ENCODE measurements at regions not wholly inside any gene's neighbourhood (a gene's known extent, or its start where the extent isn't known, plus 50 kb on each side); places are given as distances from the start of the nearest gene placed in this dataset.
"Not testable (repeated sequence)": the region's sequence is repeated elsewhere in the genome, so short reads cannot be mapped to it uniquely, and the experiment has no call there.

DNA sequence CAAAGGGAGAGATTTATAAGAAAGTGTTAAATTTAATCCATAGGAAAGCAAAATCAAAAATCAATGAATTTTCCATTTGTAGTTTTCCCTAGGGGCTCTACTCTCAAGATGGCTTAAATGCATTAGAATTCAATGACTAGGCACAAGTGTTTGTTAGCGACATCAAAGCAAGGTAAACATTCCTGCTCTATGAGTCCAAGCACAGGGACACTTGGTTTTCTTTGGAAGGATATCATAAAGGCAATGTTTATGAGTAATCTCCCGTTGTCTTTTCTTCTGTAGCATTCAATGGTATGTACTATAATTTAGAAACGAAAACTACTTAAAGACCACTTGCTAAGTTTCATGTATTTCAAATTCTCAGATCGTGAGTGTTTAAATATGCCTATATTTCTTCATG, 54.8 kb upstream of the ZNF717 start:
- not testable (repeated sequence) for H3K36me3 ChIP-seq (ENCODE audit: insufficient read depth); H3K4me3 ChIP-seq (IDR thresholded peaks at IDR 0.05; ENCODE audit: insufficient read depth, low read depth, low read length); H3K79me2 ChIP-seq (ENCODE audit: insufficient read depth, low read depth); H2AFZ ChIP-seq (ENCODE audit: low read depth); H3K27me3 ChIP-seq (ENCODE audit: insufficient read depth, low read depth); H4K20me1 ChIP-seq (ENCODE audit: insufficient read depth); H3K9ac ChIP-seq; H3K27ac ChIP-seq; H3K4me2 ChIP-seq; H3K4me1 ChIP-seq (ENCODE audit: low read depth, poor library complexity, severe bottlenecking)

DNA sequence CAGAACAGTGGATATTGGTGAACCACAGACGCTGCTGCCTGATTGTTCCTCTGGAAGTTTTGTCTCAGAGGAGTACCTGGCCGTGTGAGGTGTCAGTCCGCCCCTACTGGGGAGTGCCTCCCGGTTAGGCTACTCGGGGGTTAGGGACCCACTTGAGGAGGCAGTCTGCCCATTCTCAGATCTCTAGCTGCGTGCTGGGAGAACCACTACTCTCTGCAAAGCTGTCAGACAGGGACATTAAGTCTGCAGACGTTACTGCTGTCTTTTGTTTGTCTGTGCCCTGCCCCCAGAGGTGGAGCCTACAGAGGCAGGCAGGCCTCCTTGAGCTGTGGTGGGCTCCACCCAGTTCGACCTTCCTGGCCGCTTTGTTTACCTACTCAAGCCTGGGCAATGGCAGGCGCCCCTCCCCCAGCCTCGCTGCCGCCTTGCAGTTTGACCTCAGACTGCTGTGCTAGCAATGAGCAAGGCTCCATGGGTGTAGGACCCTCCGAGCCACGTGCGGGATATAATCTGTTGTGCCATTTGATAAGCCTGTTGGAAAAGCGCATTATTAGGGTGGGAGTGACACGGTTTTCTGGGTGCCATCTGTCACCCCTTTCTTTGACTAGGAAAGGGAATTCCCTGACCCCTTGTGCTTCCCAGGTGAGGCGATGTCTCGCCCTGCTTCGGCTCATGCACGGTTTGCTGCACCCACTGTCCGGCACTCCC, 65.1 kb upstream of the ZNF717 start:
- not testable (repeated sequence) for H3K9ac ChIP-seq; H3K27ac ChIP-seq; H3K4me1 ChIP-seq (ENCODE audit: low read depth, poor library complexity, severe bottlenecking); H4K20me1 ChIP-seq (ENCODE audit: insufficient read depth); H3K27me3 ChIP-seq (ENCODE audit: insufficient read depth, low read depth); H3K36me3 ChIP-seq (ENCODE audit: insufficient read depth); H2AFZ ChIP-seq (ENCODE audit: low read depth); H3K4me3 ChIP-seq (IDR thresholded peaks at IDR 0.05; ENCODE audit: insufficient read depth, low read depth, low read length); H3K79me2 ChIP-seq (ENCODE audit: insufficient read depth, low read depth); H3K4me2 ChIP-seq

DNA sequence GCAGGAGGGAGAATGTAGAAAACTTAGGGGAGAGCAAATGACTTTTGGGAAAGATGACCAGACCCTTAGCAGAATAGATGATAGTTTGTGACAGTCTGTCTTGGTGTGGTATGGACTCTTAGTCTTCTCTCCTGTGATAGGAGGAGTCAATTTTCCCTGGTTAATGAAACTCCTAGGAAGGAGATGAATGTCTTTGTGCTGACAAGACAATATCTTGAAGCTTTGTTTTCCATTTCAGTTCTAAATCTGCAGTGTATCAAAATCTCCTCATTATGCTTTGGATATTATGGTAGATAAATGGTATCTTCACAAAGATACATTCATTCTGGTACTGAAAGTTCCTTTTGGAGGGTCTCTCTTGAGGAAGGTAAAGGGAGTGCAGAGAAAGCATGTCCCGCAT, 77.8 kb upstream of the ZNF717 start:
- Histone ChIP-seq H3K4me1 (ENCODE audit: low read depth, poor library complexity, severe bottlenecking) (peaks cover 14% of the 10 kb centered on the region), H3K9ac (no peak overlapping the region), H2AFZ (ENCODE audit: low read depth) (no peak overlapping the region), H3K4me2 (no peak overlapping the region), H3K79me2 (ENCODE audit: insufficient read depth, low read depth) (no peaks in the 10 kb centered on the region), H3K36me3 (ENCODE audit: insufficient read depth) (no peaks in the 10 kb centered on the region), H3K27me3 (ENCODE audit: insufficient read depth, low read depth) (no peaks in the 10 kb centered on the region), H4K20me1 (ENCODE audit: insufficient read depth) (no peaks in the 10 kb centered on the region), H3K27ac (no peak overlapping the region), H3K4me3 (IDR thresholded peaks at IDR 0.05; ENCODE audit: insufficient read depth, low read depth, low read length) (no peak overlapping the region)
- TF ChIP-seq, protein P1, sequence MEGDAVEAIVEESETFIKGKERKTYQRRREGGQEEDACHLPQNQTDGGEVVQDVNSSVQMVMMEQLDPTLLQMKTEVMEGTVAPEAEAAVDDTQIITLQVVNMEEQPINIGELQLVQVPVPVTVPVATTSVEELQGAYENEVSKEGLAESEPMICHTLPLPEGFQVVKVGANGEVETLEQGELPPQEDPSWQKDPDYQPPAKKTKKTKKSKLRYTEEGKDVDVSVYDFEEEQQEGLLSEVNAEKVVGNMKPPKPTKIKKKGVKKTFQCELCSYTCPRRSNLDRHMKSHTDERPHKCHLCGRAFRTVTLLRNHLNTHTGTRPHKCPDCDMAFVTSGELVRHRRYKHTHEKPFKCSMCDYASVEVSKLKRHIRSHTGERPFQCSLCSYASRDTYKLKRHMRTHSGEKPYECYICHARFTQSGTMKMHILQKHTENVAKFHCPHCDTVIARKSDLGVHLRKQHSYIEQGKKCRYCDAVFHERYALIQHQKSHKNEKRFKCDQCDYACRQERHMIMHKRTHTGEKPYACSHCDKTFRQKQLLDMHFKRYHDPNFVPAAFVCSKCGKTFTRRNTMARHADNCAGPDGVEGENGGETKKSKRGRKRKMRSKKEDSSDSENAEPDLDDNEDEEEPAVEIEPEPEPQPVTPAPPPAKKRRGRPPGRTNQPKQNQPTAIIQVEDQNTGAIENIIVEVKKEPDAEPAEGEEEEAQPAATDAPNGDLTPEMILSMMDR (conservative IDR thresholded peaks at IDR 0.05; ENCODE audit: low read depth, low read length): no peak

DNA sequence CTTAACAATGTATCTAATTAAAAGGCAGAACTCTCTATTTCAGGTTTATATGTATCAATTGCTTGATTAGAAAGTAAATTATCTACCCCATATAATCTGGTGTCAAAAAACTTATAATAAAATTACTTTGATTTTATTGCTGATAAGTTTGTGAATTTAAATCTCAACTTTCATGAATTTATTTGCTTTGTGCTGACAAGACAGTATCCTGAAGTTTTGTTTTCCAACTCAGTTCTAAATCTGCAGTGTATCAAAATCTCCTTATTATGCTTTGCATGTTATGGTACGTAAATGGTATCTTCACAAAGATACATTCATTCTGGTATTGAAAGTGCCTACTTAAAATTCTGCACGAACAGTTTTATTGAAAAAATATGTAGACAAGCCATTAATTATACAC, 78.5 kb upstream of the ZNF717 start:
- H4K20me1 ChIP-seq (ENCODE audit: insufficient read depth): no peaks in the 10 kb centered on the region
- H3K4me3 ChIP-seq (IDR thresholded peaks at IDR 0.05; ENCODE audit: insufficient read depth, low read depth, low read length): no peak overlapping the region
- TF ChIP-seq, protein P1 (conservative IDR thresholded peaks at IDR 0.05; ENCODE audit: low read depth, low read length): no peak
- H3K36me3 ChIP-seq (ENCODE audit: insufficient read depth): no peaks in the 10 kb centered on the region
- H2AFZ ChIP-seq (ENCODE audit: low read depth): no peak overlapping the region
- H3K27me3 ChIP-seq (ENCODE audit: insufficient read depth, low read depth): no peaks in the 10 kb centered on the region
- no peak overlapping the region for H3K9ac ChIP-seq
- H3K27ac ChIP-seq: no peak overlapping the region
- H3K79me2 ChIP-seq (ENCODE audit: insufficient read depth, low read depth): no peaks in the 10 kb centered on the region
- peaks cover 14% of the 10 kb centered on the region for H3K4me1 ChIP-seq (ENCODE audit: low read depth, poor library complexity, severe bottlenecking)
- H3K4me2 ChIP-seq: no peak overlapping the region

DNA sequence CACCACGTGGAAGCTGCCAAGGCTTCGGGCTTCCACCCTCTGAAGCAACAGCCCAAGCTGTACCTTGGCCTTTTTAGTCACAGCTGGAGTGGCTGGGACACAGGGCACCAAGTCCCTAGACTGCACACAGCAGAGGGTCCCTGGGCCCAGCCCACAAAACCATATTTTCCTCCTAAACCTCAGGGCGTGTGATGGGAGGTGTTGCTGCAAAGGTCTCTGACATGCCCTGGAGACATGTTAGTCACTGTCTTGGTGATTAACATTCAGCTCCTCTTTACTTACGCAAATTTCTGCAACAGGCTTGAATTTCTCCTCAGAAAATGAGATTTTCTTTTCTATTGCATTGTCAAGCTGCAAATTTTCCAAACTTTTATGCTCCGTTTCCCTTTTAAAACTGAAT, 98.4 kb upstream of the ZNF717 start:
- H3K4me2 ChIP-seq; H4K20me1 ChIP-seq (ENCODE audit: insufficient read depth); H2AFZ ChIP-seq (ENCODE audit: low read depth): not testable (repeated sequence)

DNA sequence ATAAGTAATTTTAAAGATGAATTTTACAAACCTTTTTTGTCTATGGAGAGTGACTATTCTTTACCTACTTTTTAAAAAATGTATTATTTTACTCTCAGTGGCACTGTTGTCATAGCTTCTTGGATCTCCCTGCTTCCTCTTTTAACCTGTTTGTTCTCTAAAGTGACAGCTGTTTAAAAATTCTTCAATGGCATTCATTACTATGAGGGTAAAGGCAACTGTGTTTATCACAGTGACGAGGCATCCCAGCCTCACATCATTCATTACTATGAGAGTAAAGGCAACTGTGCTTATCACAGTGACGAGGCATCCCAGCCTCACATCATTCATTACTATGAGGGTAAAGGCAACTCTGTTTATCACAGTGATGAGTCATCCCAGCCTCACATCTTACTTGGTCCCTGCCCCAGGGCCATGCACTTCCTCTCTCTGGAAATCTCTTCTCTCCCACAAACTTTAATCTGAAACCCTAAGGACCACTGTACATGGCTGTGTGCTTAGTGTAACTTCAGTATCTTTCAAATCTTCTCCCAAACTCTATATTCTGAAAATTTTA, 101.7 kb upstream of the ZNF717 start:
- H3K27ac ChIP-seq: no peak overlapping the region
- no peaks in the 10 kb centered on the region for H3K27me3 ChIP-seq (ENCODE audit: insufficient read depth, low read depth)
- no peaks in the 10 kb centered on the region for H3K4me1 ChIP-seq (ENCODE audit: low read depth, poor library complexity, severe bottlenecking)
- no peak overlapping the region for H3K9ac ChIP-seq
- no peak overlapping the region for H3K4me2 ChIP-seq
- H3K4me3 ChIP-seq (IDR thresholded peaks at IDR 0.05; ENCODE audit: insufficient read depth, low read depth, low read length): no peak overlapping the region
- TF ChIP-seq, protein P1 (conservative IDR thresholded peaks at IDR 0.05; ENCODE audit: low read depth, low read length): no peak
- H2AFZ ChIP-seq (ENCODE audit: low read depth): no peak overlapping the region
- no peaks in the 10 kb centered on the region for H3K79me2 ChIP-seq (ENCODE audit: insufficient read depth, low read depth)
- no peaks in the 10 kb centered on the region for H3K36me3 ChIP-seq (ENCODE audit: insufficient read depth)
- no peaks in the 10 kb centered on the region for H4K20me1 ChIP-seq (ENCODE audit: insufficient read depth)

More for the DNA sequence above, 98.4 kb upstream of the ZNF717 start:
- not testable (repeated sequence) for H3K27ac ChIP-seq; H3K4me1 ChIP-seq (ENCODE audit: low read depth, poor library complexity, severe bottlenecking); H3K79me2 ChIP-seq (ENCODE audit: insufficient read depth, low read depth); H3K4me3 ChIP-seq (IDR thresholded peaks at IDR 0.05; ENCODE audit: insufficient read depth, low read depth, low read length); H3K9ac ChIP-seq; H3K36me3 ChIP-seq (ENCODE audit: insufficient read depth); H3K27me3 ChIP-seq (ENCODE audit: insufficient read depth, low read depth)
